ENCODE measurements at regions not wholly inside any gene's neighbourhood (a gene's known extent, or its start where the extent isn't known, plus 50 kb on each side); places are given as distances from the start of the nearest gene placed in this dataset.
A peak's percentile ranks its signal among the peaks of the same experiment; 100 is the strongest.

DNA sequence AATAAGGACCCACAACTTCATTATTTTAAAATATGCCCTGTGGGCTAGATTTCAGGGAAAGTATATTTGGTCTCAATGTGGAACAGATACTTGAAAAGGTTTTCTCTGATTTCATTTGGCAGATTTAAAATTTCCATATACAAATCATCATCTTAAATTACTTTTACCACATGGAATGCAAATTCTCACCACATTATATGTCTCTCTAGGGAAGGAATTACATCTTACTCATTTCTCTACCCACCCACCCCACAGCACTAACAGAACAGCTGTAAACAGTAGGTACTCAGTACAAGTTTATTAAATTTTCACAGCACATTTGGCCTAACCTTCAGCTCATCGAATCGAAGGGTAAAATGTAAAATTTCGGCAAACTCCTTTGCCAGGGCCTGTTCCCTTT is 104.0 kb downstream of the CYRIA start:
- no peak for DNase-seq

DNA sequence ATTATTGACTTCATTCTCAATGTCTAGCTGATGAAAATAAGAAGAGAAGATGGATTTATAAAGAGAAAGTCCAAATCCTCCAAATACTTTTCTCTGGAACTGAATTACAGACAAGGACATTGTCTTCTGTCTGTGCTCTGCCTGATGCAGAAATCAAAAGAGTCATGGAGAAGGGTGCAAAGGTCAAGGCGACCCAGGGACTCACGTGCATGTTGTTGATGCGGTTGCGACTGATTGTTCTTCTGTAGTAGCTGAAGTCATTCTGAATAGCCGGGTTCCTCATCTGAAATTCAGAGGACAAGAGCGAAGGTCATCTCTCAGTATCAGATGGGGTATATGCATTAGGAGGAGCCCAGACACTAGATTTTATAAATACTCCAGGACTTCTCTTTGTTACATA is 104.4 kb downstream of the CYRIA start:
- DNase-seq, result no peak

DNA sequence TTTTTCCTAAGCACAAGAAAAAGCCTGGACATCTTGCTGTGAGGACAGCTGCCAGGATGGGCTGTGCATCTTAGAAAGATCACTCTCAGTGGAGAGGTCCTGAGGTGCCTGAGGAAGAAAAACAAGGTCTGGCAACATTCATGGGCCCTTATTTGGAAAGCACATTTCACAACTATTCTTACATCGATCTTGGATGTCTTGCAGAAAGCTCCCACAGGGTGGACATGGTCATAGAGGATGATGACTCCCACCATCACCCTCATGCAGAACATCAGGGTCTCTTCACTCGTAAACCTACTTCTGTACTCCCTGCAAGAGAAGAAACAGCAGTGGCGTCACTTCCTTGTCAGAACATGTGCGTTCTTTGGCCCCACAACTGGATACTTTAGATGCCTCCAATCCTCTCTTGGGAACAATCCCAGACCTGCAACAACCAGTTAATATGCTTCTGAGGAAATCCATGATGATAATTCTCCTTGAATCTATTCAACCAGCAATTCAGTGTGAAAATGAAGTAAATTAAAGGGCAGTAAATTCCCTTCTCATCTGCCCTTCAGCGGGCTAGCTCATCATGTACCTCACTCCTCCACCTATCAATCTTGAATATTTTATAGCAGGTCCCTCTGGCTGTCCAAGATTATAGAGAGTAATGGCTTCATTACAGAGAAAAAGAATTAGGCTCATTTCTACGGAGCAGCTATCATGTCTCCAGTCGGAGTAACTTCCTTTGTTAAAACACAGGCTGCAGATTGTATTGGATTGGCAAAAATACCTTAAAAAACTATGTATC is 106.2 kb downstream of the CYRIA start:
- DNase-seq, result no peak

DNA sequence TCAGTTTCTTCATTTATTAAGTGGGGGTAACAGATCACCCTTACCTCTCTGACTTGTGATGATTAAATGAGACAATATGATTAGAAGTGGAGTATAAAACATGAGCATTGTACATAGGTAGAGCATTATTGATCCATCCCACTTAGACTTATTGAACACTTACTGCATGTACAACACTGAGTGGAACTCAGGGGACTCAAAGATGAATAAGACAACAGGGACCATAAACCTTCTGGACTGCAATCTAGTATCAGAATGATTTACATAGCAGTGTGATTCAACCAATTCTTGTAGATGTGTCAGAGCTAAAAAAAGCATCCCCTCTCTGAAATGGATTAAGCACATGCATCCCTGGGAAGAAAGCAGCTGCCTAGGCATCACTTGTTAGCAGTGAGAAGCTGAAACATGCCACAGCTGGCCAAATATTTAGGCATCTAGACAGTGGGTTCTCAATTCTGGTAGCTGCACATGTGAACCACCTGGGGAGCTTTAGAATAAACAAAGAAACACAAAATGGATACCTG is 111.5 kb downstream of the CYRIA start:
- DNase-seq, result no peak

DNA sequence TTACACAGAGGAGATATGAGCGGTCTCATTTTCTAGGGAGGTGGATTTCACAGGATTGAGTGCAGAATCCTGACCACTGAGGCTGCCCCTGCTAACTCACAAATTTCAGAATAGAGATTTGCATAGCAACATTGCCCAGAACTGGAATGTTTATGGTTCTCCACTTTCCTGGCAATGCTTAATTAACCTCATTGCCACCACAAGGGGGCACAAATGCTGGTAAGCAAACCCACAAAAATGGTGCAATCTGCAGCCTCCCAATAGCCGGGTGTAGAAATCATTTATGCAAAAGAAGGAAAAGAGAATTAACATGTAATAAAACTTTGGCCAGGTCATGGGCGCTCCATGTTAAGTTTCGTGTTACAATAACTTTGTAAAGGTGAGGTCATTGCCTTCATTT is 112.4 kb downstream of the CYRIA start:
- peak; percentile 42 for DNase-seq

DNA sequence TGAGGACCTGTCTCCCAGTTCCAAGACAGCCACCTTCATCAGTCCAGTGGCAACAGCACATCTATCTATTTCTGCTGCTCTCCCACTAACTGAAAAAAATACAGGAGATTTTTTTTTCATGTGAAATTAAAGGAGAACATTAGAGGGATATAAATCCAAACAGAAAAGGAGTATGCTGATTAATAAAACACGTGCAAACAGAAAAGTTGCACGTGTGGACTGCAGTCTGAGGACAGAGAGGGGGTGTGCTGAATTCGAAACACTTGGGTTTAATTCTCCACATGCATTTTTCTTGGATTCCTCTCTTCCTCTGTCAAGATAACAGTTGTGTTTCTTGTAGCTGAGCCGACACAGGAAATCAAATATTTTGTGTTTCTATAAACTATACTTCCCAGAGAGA is 113.4 kb downstream of the CYRIA start:
- DNase-seq, result no peak

DNA sequence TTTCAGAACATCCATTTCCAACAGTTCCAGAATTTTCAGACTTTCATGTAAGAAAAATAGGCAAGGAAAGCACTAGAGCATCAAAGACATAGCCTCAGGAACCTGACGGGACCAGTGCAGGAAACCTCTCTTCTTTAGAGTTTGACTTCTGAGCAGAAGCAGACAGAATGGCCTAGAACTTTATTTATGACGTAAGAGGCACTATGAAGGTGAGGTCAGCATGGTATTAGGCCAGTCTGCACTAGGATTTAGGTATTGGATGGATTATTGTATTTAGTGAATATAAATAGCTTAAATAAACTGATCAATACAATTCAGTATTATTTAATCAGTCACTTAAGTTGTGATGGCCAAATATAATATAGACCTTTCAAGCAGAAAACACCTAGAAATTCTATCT is 117.6 kb downstream of the CYRIA start:
- no peak for DNase-seq

DNA sequence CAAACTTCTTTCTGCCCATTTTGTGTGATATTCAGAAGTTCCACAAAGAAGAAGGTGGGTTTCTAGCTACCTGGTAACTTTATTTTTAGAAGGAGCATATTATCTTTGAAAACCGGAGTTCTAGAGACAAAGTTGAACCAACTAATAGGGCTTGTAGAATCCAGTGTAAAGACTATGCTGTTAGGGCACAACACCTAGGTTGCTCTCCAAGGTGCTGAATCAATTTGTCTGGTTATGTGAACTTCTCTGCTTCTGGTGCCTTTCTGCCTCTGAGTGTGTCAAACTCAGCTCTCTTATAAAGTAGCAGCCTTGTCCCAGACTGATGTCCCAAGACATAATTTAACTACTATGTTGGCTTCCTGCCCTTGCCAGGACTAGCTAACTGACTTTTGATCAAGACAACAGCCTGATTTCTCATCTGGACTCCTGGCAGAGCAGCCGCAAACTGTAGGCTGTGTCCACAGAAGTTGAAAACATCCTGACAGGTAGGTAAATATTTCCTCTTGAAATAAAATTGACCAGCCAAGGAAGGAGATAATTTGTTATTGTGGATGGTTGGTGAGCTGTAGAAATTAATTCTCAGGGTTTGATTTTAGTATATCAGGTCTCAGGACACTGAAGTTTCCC is 119.4 kb downstream of the CYRIA start:
- peak; percentile 72 for DNase-seq

DNA sequence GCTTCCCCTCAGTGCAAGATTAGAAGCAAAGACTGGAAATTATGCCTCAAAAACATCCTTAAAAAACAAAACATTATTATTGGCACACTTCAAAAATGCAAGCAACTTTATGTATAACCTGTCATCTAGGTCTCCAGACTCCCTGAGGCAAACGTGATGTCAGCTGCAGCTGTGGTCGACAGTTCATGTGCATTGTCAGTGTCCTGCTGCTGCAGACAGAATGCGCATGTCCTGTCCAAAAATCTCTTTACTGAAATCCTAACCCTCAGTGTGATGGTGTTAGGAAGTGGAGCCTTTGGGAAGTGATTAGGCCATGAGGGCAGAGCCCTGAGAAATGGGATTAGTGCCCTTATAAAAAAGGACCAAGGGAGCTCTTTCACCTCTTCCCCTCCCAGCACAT is 126.9 kb downstream of the CYRIA start:
- no peak for DNase-seq

DNA sequence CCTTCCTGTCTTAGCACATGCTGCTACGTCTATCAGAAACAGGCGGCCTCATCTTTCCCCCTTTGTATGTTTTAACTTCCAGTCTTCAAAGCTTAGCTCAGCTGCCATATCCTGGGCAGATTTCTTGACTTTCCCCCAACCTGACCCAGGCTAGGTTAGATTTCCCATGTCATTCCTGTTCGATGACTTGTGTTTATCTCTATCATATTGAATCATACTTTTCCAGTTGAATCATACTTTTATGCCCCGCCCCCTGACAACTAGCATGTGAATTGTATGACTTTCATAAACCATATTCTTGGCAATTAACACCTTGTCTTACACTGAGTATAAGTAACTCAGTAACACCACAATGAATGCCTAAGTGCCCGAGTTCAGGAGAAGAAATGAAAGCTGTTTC is 128.3 kb downstream of the CYRIA start:
- no peak for DNase-seq

DNA sequence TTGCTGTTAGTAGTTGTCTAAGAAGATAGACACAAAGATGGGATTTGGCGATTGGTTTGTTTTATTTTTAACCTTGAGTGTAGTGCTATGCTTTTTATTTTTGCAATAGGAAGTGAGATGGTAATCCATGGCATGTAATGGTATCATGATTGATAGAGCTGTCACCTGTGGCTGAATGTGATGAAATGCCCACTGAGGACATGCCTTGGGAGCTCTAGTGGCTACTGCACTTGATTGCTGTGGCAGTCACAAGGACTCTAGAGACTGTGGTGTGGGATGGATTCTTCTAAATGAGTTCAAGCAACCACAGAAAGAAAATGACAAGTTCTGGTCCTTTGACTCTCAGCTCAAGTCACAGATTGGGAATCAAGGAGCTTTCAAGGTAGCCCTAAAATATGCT is 139.4 kb downstream of the CYRIA start:
- DNase-seq, result no peak

DNA sequence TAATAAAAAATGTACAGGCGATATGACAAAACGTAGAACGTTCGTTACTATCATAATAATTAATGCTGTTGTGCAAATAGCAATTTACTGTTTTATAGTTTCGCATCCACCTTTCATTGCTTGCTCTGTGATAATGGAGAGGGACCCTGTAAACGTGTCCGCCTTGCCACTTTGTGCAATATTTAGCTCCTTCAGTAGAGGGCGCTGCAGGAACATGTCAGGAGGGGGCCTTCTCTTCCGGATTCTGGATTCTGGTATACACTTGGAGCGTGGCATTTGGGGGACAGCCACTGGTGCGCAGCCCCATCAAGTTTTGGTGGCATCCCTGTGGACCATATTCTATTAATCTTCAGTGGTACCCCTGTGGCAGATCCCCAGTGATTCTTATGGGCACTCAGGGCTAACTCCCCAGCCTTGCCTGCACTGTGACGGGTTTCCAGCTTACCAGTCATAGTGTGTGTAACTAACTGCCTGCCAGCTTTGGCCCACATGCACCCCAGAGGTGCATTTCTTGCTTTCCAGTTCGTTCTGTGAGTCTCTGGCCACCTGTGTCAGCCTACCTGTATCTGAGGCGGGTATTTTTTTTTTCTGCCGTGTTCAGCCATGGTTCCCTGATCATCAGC is 140.3 kb downstream of the CYRIA start:
- peak; percentile 54 for DNase-seq

DNA sequence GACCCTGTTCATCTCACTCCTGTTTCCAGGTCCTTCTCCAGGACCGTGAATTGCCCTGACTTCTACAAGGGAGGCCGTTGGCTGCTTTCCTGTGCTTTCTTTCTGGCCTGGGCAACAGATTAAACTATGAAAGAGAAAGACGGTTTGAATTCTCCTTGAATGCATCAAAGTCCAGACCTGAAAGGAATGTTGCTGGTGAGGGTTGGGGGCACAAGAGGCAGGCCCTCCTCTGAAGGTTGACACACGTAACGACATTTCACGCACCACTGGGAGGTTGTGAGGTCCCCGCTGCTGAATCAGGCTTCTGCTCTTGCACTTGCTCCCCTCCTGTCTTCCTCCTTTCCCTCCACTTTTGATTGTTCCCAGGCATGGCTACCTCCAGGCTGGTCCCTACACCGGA is 141.9 kb downstream of the CYRIA start:
- no peak for DNase-seq

DNA sequence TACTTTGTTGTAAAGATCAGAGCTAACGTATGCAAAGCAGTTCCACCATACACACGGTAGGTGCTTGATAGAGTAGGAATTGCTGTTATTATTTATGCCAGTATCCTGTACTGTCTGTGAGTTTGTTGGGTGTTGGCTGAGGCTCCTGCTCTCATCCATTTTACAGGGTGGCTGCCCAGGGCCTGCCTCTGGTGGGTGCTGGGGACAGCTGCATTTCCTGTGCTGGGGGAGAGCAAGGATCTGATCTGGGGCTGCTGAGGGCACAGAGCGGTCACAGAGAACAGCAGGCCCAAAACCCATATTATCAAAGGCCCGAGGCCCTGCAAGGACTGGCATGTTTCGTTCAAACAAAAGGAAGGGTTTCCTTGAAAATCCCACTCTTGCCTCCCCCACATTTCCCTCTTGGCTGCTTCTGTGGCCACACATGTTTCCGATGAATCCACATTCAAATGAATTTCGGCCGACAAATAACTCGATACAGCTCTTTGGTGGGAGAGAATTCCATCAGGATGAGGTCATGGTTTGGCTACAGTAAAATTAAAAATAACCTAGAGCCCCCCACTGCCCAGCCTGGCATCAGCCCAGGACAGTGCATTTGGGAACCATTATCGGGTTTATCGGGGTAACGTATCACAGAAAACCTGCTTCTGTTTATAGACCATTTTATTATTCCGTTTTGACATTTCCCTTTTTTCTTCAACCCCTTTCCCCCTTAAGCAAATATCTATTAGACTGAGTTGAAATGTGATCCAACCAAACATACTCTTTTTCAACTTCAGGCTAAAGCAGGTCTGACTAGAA is 143.4 kb downstream of the CYRIA start:
- no peak for DNase-seq

DNA sequence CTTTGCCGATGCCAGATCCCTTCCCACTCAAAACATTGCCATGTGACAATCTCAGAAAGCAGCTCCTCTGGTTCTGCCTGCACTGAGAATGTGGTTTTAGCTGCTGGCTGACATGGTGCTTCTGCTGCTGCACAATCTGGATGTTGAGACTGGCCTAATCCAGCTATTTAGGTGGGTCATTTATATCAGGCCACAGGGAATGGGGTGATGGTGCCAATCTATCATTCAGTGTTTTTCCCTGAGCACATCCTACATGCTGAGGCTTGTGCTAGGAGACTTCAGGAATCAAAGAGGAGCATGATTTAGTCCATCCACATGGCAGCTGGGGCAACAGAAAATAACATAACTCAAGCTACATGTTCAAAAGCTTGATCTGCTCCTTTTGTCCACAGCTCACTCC is 144.7 kb downstream of the CYRIA start:
- DNase-seq, result no peak

DNA sequence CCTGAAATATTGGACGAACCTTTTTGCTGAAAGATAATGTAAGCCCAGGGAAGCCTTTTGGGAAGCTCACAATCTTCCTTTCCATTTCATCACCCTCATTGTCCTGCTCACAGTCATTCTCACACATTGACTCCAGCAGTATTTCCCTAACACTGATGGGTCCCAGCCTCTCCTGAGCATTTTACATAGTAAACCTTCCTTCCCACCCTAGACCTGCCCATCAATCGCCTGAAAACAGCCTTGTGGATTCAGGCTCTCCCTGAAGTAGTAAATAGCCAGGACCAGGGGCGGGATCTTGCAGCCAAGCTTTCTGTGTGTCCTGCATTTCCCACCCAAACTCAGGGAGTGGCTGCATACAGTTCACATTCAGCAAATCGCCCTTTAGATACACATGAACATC is 149.9 kb downstream of the CYRIA start:
- no peak for DNase-seq

DNA sequence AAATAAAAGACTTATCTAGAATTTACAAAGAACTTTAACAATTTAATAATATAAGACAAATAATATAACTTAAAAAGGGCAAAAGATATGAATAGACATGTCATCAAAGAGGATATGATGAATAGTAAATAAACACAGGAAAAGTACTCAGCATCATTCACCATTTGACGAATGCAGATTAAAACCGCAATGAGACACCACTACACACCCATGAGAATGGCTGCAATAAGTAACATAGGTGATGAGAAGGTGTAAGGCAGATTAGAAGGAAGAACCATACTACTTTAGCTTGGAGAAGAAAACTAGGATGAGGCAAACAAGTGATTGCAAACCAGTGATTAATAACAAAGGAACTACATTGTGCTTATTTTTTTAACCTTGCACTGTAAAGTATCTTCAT is 152.0 kb downstream of the CYRIA start:
- no peak for DNase-seq

DNA sequence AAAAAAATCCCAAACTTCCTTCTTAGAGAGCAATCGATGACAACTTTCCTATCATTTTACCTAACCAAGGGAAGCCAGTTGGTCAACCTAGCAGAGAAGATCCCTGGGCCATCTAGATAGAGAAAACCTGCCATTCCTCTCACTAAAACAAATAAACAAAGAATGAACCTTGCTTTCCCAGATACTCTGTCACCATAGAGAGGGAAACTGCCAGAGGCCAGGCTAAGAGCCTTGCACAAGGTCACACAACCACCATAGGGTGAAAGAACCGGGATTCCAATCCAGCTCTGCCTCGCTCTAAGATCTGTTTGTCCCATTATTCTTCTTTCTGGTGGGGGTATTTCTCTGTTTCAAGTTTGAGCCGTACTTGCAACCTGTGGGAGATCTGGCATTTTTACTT is 154.6 kb downstream of the CYRIA start:
- DNase-seq, result no peak

DNA sequence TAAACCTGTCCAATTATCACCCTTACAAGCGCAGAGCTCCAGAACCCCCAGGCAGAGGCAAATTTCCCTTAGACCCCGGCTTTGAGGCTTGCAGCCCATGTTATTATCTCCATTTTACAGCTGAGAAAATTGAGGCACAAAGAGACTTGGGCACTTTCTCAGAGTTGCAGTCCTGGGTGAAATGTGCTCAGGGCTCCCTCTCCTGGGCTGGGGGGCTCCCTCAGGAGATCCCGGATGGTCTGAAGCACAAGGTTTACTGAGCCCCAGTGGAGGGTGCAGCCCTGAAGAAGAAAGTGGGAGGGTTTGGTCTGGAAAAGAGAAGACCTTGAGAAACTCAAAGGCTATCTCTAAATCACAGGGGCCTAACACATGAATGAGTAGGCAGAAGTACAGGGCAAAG is 156.6 kb downstream of the CYRIA start:
- no peak for DNase-seq

DNA sequence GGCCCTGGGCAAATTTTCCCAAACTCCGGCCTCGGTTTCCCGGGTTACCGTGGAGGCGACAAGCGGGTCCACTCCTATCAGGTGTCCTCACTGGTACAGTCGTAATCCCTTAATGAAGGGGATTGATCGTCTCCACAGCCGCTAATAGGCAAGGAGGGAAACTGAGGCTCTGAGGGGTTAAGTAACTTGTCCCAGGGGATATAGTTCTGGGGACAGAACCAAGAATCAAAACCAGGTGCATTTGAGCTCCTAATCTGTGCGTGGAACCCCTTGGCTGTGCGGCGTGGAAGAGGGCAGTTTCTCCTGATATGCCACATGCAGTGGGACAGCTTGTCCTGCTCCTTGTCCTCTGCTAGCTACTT is 157.2 kb downstream of the CYRIA start:
- no peak for DNase-seq

DNA sequence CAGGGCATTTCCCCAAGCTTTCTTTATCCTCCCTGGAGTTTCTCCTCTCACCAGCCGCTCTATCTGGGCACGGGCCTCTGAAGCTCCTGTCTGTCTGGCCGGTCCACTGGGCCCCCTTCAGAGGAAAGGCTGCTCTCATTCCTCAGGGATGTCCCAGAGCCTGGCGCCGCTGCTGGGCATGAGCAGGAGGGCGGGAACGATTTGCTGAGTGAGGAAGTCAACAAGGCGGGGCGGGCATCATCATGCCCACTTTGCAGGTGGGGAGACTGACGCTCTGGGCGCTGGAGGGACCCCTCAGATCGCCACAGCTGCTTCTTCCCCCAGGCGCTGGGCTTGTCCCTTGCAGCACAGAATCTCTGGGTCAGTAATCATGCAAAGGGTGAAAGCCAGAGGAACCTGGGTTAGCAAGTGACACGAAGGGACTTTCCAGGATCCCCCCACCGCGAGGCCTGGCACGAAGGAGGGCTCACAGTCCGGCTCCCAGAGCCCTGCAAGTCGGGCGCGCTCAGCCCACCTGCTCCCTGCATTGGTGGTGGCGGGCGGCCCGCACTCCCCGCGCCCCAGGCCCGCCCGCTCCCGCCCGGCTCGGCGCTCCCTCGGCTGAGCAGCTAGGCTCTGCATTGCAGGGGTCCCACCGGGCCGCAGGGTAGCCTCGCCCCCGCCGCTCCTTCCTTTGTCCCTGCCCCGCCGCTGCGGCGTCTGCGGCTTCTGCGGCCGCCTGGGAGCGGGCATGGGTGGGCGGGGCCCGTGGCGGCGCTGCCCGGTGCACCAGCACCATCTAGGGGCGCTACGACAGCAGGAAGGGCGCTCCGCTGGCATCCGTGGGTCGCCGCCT is 157.8 kb downstream of the CYRIA start:
- peak; percentile 62 for DNase-seq

DNA sequence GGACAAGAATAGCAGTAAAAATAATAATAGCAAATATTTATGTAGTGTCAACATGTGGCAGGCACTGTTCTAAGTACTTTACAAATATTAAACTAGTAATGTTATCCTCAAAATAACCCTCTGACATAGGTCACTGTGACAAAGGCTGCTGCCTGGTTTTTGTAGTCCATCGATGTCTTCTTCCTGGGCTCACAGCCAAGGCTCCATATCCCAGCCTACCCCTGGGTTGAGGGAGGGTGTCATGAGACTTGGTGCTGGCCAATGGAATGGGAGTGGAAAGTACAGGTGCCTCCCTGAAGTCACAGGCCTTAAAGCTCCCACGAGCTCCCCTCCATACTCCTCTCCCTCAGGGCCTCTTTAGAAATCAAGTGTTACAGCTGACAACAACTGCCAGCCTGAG is 159.3 kb downstream of the CYRIA start:
- DNase-seq, result peak; percentile 20

Data from RPMI8226 (cell line).